ENCODE measurements at regions not wholly inside any gene's neighbourhood (a gene's known extent, or its start where the extent isn't known, plus 50 kb on each side); places are given as distances from the start of the nearest gene placed in this dataset.

GRCh38 chr6:45801471-45802289 lies 214.0 kb downstream of the CLIC5 start (continued):
- no peak for TF ChIP-seq TSHZ2 (CRISPR knock-in tag; IDR thresholded peaks at IDR 0.05)

GRCh38 chr6:45800911-45801310 lies 214.7 kb downstream of the CLIC5 start:
- TF ChIP-seq TSHZ2 (CRISPR knock-in tag; IDR thresholded peaks at IDR 0.05) = no peak
- TF ChIP-seq ESRRG (CRISPR knock-in tag; IDR thresholded peaks at IDR 0.05) = no peak
- TF ChIP-seq CSRNP3 (CRISPR knock-in tag; IDR thresholded peaks at IDR 0.05) = no peak
- TF ChIP-seq ZNF8 (CRISPR knock-in tag; IDR thresholded peaks at IDR 0.05) = no peak
- TF ChIP-seq TOX (CRISPR knock-in tag; IDR thresholded peaks at IDR 0.05; ENCODE audit: borderline replicate concordance) = no peak
- no peak for TF ChIP-seq TCF4 (CRISPR knock-in tag; IDR thresholded peaks at IDR 0.05; ENCODE audit: borderline replicate concordance)
- no peak for TF ChIP-seq ISL1 (CRISPR knock-in tag; IDR thresholded peaks at IDR 0.05)
- no peak for TF ChIP-seq SNAI2 (CRISPR knock-in tag; IDR thresholded peaks at IDR 0.05)
- TF ChIP-seq ZFP30 (CRISPR knock-in tag; IDR thresholded peaks at IDR 0.05) = no peak
- no peak for ATAC-seq

- no peak for ATAC-seq
- TF ChIP-seq CSDC2 (CRISPR knock-in tag; IDR thresholded peaks at IDR 0.05) (no peak), TOX (CRISPR knock-in tag; IDR thresholded peaks at IDR 0.05; ENCODE audit: borderline replicate concordance) (no peak)
Measured at GRCh38 chr6:45795678-45796077, 220.0 kb downstream of the CLIC5 start.

GRCh38 chr6:45794465-45794864 lies 221.2 kb downstream of the CLIC5 start:
- ATAC-seq = no peak
- TF ChIP-seq PATZ1 (CRISPR knock-in tag; IDR thresholded peaks at IDR 0.05; ENCODE audit: borderline replicate concordance) (no peak), PPARA (CRISPR knock-in tag; IDR thresholded peaks at IDR 0.05; ENCODE audit: borderline replicate concordance) (no peak), ESRRG (CRISPR knock-in tag; IDR thresholded peaks at IDR 0.05) (no peak), CREB5 (CRISPR knock-in tag; IDR thresholded peaks at IDR 0.05; ENCODE audit: low read depth) (no peak), CSRNP3 (CRISPR knock-in tag; IDR thresholded peaks at IDR 0.05) (no peak), BACH2 (CRISPR knock-in tag; IDR thresholded peaks at IDR 0.05; ENCODE audit: borderline replicate concordance) (no peak), ZFP3 (CRISPR knock-in tag; IDR thresholded peaks at IDR 0.05) (no peak), ZNF8 (CRISPR knock-in tag; IDR thresholded peaks at IDR 0.05) (no peak), CSDC2 (CRISPR knock-in tag; IDR thresholded peaks at IDR 0.05) (no peak), POU6F1 (CRISPR knock-in tag; IDR thresholded peaks at IDR 0.05; ENCODE audit: borderline replicate concordance, low read depth) (no peak), ARNTL (CRISPR knock-in tag; IDR thresholded peaks at IDR 0.05; ENCODE audit: borderline replicate concordance, low read depth) (no peak), OSR1 (CRISPR knock-in tag; IDR thresholded peaks at IDR 0.05) (no peak)

Measured in SK-N-SH treated with all-trans-retinoic acid at 6 μM for 48 hours (cell line).